PC-9 (cell line): ENCODE measurements at regions not wholly inside any gene's neighbourhood (a gene's known extent, or its start where the extent isn't known, plus 50 kb on each side); places are given as distances from the start of the nearest gene placed in this dataset.

Experiments used
- BruUV-seq: library from RNA; stranded (reverse); fragments of 400-500 nt; replicated peaks from 2 replicates; lab custom pipeline; 2021; lab: Mats Ljungman, UMichigan
- CTCF ChIA-PET: fragments of 300-600 bp; sonication (Branson Sonifier 250); formaldehyde crosslinking; loops from one replicate; lab custom pipeline; 2022; ENCODE audit warnings: antibody characterized with exemption; lab: Charles Lee
- POLR2A ChIA-PET: fragments of 300-600 bp; sonication (Branson Sonifier 250); formaldehyde crosslinking; loops from one replicate; lab custom pipeline; 2022; ENCODE audit warnings: antibody characterized with exemption; ENCODE audit not compliant: unreplicated experiment; lab: Charles Lee
- DNase-seq, 2 experiments: peaks; one replicate each; pipeline versions ENCODE4 v3.0.0 to v3.0.0-alpha.2; 2015 to 2022; ENCODE audit warnings: mixed read lengths in 1 of 2
- H2AFZ ChIP-seq: fragments of 200-600 bp; sonication (generic); 2 replicates; pipeline ENCODE4 v1.8.1; 2017; ENCODE audit warnings: antibody characterized with exemption
- H3F3A ChIP-seq: fragments of 200-600 bp; sonication (generic); 2 replicates; pipeline ENCODE4 v1.8.1; 2017; ENCODE audit warnings: antibody characterized with exemption, mild to moderate bottlenecking, low read depth; ENCODE audit not compliant: insufficient read depth
- H3K27ac ChIP-seq: fragments of 200-600 bp; sonication (generic); 2 replicates; pipeline ENCODE4 v1.6.1; 2016; ENCODE audit warnings: mixed run types
- H3K27me3 ChIP-seq: fragments of 200-600 bp; sonication (generic); 2 replicates; pipeline ENCODE4 v1.6.1; 2016; ENCODE audit warnings: low read depth, mixed run types; ENCODE audit not compliant: insufficient read depth
- H3K36me3 ChIP-seq: fragments of 200-600 bp; sonication (generic); 2 replicates; pipeline ENCODE4 v1.6.1; 2016; ENCODE audit warnings: low read depth, mixed run types
- H3K4me1 ChIP-seq: fragments of 200-600 bp; sonication (generic); replicated peaks from 2 replicates; pipeline ENCODE4 v1.6.1; 2016; ENCODE audit warnings: mixed run types; ENCODE audit not compliant: insufficient read depth
- H3K4me2 ChIP-seq: fragments of 200-600 bp; sonication (generic); 2 replicates; pipeline ENCODE4 v1.6.1; 2017; ENCODE audit warnings: mixed run types
- H3K4me3 ChIP-seq: fragments of 200-600 bp; sonication (generic); 2 replicates; pipeline ENCODE4 v1.6.1; 2016; ENCODE audit warnings: mixed run types
- H3K79me2 ChIP-seq: fragments of 200-600 bp; sonication (generic); 2 replicates; pipeline ENCODE4 v1.6.1; 2017; ENCODE audit warnings: low read depth, mixed run types
- H3K9me2 ChIP-seq: fragments of 200-600 bp; sonication (generic); 2 replicates; pipeline ENCODE4 v1.8.1; 2017; ENCODE audit warnings: mild to moderate bottlenecking; ENCODE audit not compliant: insufficient read depth
- H3K9me3 ChIP-seq: fragments of 200-600 bp; sonication (generic); 2 replicates; pipeline ENCODE4 v1.8.1; 2016; ENCODE audit warnings: low read depth; ENCODE audit not compliant: insufficient read depth
- H4K20me1 ChIP-seq: fragments of 200-600 bp; sonication (generic); 2 replicates; pipeline ENCODE4 v1.8.1; 2017; ENCODE audit not compliant: insufficient read depth
- CTCF ChIP-seq: fragments of 200-600 bp; sonication (generic); conservative IDR thresholded peaks from 2 replicates; pipeline ENCODE4 v1.6.1; 2017; ENCODE audit warnings: mixed run types, antibody characterized with exemption, mild to moderate bottlenecking, moderate library complexity
- EZH2 ChIP-seq: fragments of 200-600 bp; sonication (generic); IDR thresholded peaks from 2 replicates; pipeline ENCODE4 v1.8.0; 2017; ENCODE audit warnings: antibody characterized with exemption, low read depth
- intact Hi-C: fragments of 100-400 bp; cut with micrococcal nuclease; formaldehyde crosslinking; loops from one replicate; pipeline ENCODE4 v1.10.0; 2022; ENCODE audit not compliant: unreplicated experiment

- no peak overlapping the region for H3K4me3 ChIP-seq
- TF ChIP-seq EZH2 (no peak), CTCF (no peak)
- DNase-seq: no peak
- CTCF ChIA-PET: no interaction called here
- no peak overlapping the region for H3K4me2 ChIP-seq
- no TSS peak for BruUV-seq
- no peaks in the 10 kb centered on the region for H4K20me1 ChIP-seq
- H2AFZ ChIP-seq: no peak overlapping the region
- no peaks in the 10 kb centered on the region for H3F3A ChIP-seq
- H3K9me3 ChIP-seq: no peaks in the 10 kb centered on the region
- intact Hi-C loops: no loop called here
- no peak overlapping the region for H3K27ac ChIP-seq
- no peaks in the 10 kb centered on the region for H3K36me3 ChIP-seq
- no peaks in the 10 kb centered on the region for H3K9me2 ChIP-seq
- H3K4me1 ChIP-seq: no peaks in the 10 kb centered on the region
- POLR2A ChIA-PET: no interaction called here
- no peaks in the 10 kb centered on the region for H3K79me2 ChIP-seq
- H3K27me3 ChIP-seq: peaks cover 24% of the 10 kb centered on the region
Observed at GRCh38 chr5:174292348-174292747, 246.8 kb downstream of the NSG2 start.

GRCh38 chr5:174293006-174293405 is 247.5 kb downstream of the NSG2 start:
- TF ChIP-seq CTCF (no peak), EZH2 (no peak)
- Histone ChIP-seq H3K4me1 (no peaks in the 10 kb centered on the region), H3K4me3 (no peak overlapping the region), H3K9me3 (no peaks in the 10 kb centered on the region), H3K9me2 (no peaks in the 10 kb centered on the region), H3K4me2 (no peak overlapping the region), H2AFZ (no peak overlapping the region), H4K20me1 (no peaks in the 10 kb centered on the region), H3K27ac (no peak overlapping the region), H3K36me3 (no peaks in the 10 kb centered on the region), H3F3A (no peaks in the 10 kb centered on the region), H3K27me3 (peaks cover 24% of the 10 kb centered on the region), H3K79me2 (no peaks in the 10 kb centered on the region)
- intact Hi-C loops: no loop called here
- no TSS peak for BruUV-seq
- POLR2A ChIA-PET: no interaction called here
- CTCF ChIA-PET: no interaction called here
- DNase-seq: no peak

GRCh38 chr5:174293481-174293880 is 248.0 kb downstream of the NSG2 start:
- Histone ChIP-seq H3K9me3 (no peaks in the 10 kb centered on the region), H3K4me1 (no peaks in the 10 kb centered on the region), H3K36me3 (no peaks in the 10 kb centered on the region), H3K9me2 (no peaks in the 10 kb centered on the region), H3K4me2 (no peak overlapping the region), H3K79me2 (no peaks in the 10 kb centered on the region), H3F3A (no peaks in the 10 kb centered on the region), H2AFZ (no peak overlapping the region), H4K20me1 (no peaks in the 10 kb centered on the region), H3K27ac (no peak overlapping the region), H3K4me3 (no peak overlapping the region), H3K27me3 (peaks cover 24% of the 10 kb centered on the region)
- TF ChIP-seq CTCF (no peak), EZH2 (no peak)
- ChIA-PET POLR2A (no interaction called here), CTCF (no interaction called here)
- DNase-seq: no peak
- intact Hi-C loops: no loop called here
- BruUV-seq: no TSS peak
